ENCODE measurements at regions not wholly inside any gene's neighbourhood (a gene's known extent, or its start where the extent isn't known, plus 50 kb on each side); places are given as distances from the start of the nearest gene placed in this dataset.

- TF ChIP-seq CTCF (IDR thresholded peaks at IDR 0.05): no peak
Measured at GRCh38 chr5:99449786-99450185, 521.0 kb upstream of the CHD1 start.

GRCh38 chr5:99445805-99446204 lies 517.0 kb upstream of the CHD1 start:
- no peak for TF ChIP-seq CTCF (IDR thresholded peaks at IDR 0.05)

GRCh38 chr5:99441235-99441634 lies 512.4 kb upstream of the CHD1 start:
- no peak for TF ChIP-seq CTCF (IDR thresholded peaks at IDR 0.05)

- TF ChIP-seq CTCF (IDR thresholded peaks at IDR 0.05): no peak
Measured at GRCh38 chr5:99438619-99439018, 509.8 kb upstream of the CHD1 start.

- TF ChIP-seq CTCF (IDR thresholded peaks at IDR 0.05): no peak
Measured at GRCh38 chr5:99437986-99438385, 509.2 kb upstream of the CHD1 start.

- no peak for TF ChIP-seq CTCF (IDR thresholded peaks at IDR 0.05)
Measured at GRCh38 chr5:99398976-99399375, 470.2 kb upstream of the CHD1 start.

GRCh38 chr5:99386406-99387077 lies 457.7 kb upstream of the CHD1 start:
- no peak for TF ChIP-seq CTCF (IDR thresholded peaks at IDR 0.05)

GRCh38 chr5:99379187-99379586 lies 450.4 kb upstream of the CHD1 start:
- TF ChIP-seq CTCF (IDR thresholded peaks at IDR 0.05): no peak
